ENCODE measurements at regions not wholly inside any gene's neighbourhood (a gene's known extent, or its start where the extent isn't known, plus 50 kb on each side); places are given as distances from the start of the nearest gene placed in this dataset.
"Not testable (repeated sequence)": the region's sequence is repeated elsewhere in the genome, so short reads cannot be mapped to it uniquely, and the experiment has no call there.

DNA sequence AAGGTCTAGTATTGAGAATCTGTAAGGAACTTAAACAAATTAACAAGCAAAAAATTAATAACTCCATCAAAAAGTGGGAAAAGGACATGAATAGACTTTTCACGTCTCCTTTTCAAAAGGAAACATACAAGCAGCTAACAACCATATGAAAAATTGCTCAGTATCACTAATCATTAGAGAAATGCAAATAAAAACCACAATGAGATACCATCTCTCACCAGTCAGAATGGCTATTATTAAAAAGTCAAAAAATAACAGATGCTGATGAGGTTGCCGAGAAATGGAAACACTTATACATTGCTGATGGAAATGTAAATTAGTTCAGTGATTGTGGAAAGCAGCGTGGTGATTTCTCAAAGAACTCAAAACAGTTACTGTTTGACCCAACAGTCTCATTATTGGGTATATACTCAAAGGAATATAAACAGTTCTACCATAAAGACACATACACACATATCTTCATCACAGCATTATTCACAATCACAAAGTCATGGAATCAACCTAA lies 410.4 kb upstream of the SMIM31 start:
- DNase-seq (ENCODE audit: low read depth): no peak
- no peak for TF ChIP-seq CTCF (IDR thresholded peaks at IDR 0.05; ENCODE audit: insufficient read depth, low read depth, low read length)
- Histone ChIP-seq H3K4me3 (ENCODE audit: low read depth, low read length) (no peak overlapping the region), H3K27me3 (ENCODE audit: control insufficient read depth, insufficient read depth, low read length) (no peaks in the 10 kb centered on the region), H3K36me3 (ENCODE audit: control insufficient read depth, insufficient read depth, low read length) (no peaks in the 10 kb centered on the region)
- POLR2A ChIA-PET: no interaction called here
- CTCF ChIA-PET: no interaction called here

DNA sequence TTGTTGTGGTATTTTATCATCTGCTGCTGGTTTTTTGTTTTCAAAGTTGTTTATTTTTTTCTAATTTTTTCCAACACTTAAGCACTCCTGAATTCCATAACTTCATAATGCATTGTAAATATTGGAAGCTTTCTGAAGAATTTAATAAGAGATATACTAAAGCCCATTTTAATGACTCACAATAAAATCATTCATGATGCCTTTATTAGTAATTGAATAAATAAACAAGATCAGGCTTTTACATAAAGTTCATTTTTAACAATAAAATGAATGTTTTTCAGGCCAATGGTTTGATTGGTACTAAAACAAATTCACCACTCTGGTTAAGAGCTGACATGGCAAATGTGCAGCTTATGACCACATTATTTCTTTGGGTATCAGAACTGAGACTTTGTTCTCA lies 408.2 kb upstream of the SMIM31 start:
- Histone ChIP-seq H3K36me3 (ENCODE audit: control insufficient read depth, insufficient read depth, low read length) (no peaks in the 10 kb centered on the region), H3K27me3 (ENCODE audit: control insufficient read depth, insufficient read depth, low read length) (no peaks in the 10 kb centered on the region), H3K4me3 (ENCODE audit: low read depth, low read length) (no peak overlapping the region)
- no peak for DNase-seq (ENCODE audit: low read depth)
- CTCF ChIA-PET: no interaction called here
- no peak for TF ChIP-seq CTCF (IDR thresholded peaks at IDR 0.05; ENCODE audit: insufficient read depth, low read depth, low read length)
- POLR2A ChIA-PET: no interaction called here

GRCh38 chr4:164350061-164350460 lies 403.9 kb upstream of the SMIM31 start:
- CTCF ChIA-PET: no interaction called here
- no peak for DNase-seq (ENCODE audit: low read depth)

DNA sequence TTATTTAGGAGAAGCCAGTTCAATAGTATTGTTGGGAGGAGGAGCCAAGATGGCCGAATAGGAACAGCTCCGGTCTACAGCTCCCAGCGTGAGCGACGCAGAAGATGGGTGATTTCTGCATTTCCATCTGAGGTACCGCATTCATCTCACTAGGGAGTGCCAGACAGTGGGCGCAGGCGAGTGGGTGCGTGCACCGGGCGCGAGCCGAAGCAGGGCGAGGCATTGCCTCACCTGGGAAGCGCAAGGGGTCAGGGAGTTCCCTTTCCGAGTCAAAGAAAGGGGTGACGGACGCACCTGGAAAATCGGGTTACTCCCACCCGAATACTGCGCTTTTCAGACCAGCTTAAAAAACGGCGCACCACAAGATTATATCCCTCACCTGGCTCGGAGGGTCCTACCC lies 403.2 kb upstream of the SMIM31 start:
- DNase-seq (ENCODE audit: low read depth); CTCF ChIA-PET; H3K27me3 ChIP-seq (ENCODE audit: control insufficient read depth, insufficient read depth, low read length); H3K36me3 ChIP-seq (ENCODE audit: control insufficient read depth, insufficient read depth, low read length); H3K4me3 ChIP-seq (ENCODE audit: low read depth, low read length); POLR2A ChIA-PET: not testable (repeated sequence)

More at GRCh38 chr4:164350061-164350460, 403.9 kb upstream of the SMIM31 start:
- no peak for TF ChIP-seq CTCF (IDR thresholded peaks at IDR 0.05; ENCODE audit: insufficient read depth, low read depth, low read length)
- no peaks in the 10 kb centered on the region for H3K36me3 ChIP-seq (ENCODE audit: control insufficient read depth, insufficient read depth, low read length)
- no peak overlapping the region for H3K4me3 ChIP-seq (ENCODE audit: low read depth, low read length)
- POLR2A ChIA-PET: no interaction called here
- H3K27me3 ChIP-seq (ENCODE audit: control insufficient read depth, insufficient read depth, low read length): no peaks in the 10 kb centered on the region

GRCh38 chr4:164357957-164358356 lies 396.0 kb upstream of the SMIM31 start:
- TF ChIP-seq CTCF (IDR thresholded peaks at IDR 0.05; ENCODE audit: insufficient read depth, low read depth, low read length): no peak
- H3K27me3 ChIP-seq (ENCODE audit: control insufficient read depth, insufficient read depth, low read length): no peaks in the 10 kb centered on the region
- DNase-seq (ENCODE audit: low read depth): no peak
- ChIA-PET CTCF (no interaction called here), POLR2A (no interaction called here)
- H3K36me3 ChIP-seq (ENCODE audit: control insufficient read depth, insufficient read depth, low read length): no peaks in the 10 kb centered on the region
- H3K4me3 ChIP-seq (ENCODE audit: low read depth, low read length): no peak overlapping the region

DNA sequence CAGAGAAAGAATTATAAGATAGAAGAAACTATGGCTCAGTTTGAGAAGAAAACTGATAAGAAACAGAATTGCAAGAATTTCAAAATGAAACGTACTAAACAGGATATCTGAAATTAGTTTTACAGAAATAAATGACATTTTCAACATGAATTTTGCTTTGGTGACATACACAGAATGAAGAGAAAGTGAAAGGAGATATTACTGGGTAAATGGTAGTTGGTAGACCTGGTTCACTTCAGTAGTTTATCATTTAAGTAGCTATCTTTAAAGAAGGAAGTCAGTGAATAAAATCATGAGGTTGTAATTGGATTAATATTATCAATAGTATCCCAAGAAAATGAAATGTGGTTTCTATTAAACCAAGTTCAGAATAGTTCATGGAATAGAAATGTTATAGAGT lies 395.5 kb upstream of the SMIM31 start:
- CTCF ChIA-PET: no interaction called here
- POLR2A ChIA-PET: no interaction called here
- Histone ChIP-seq H3K27me3 (ENCODE audit: control insufficient read depth, insufficient read depth, low read length) (no peaks in the 10 kb centered on the region), H3K36me3 (ENCODE audit: control insufficient read depth, insufficient read depth, low read length) (no peaks in the 10 kb centered on the region), H3K4me3 (ENCODE audit: low read depth, low read length) (no peak overlapping the region)
- DNase-seq (ENCODE audit: low read depth): no peak
- no peak for TF ChIP-seq CTCF (IDR thresholded peaks at IDR 0.05; ENCODE audit: insufficient read depth, low read depth, low read length)

Data from BJ (cell line).